CD8-positive, alpha-beta memory T cell (primary cell): ENCODE measurements at regions not wholly inside any gene's neighbourhood (a gene's known extent, or its start where the extent isn't known, plus 50 kb on each side); places are given as distances from the start of the nearest gene placed in this dataset.

Source experiments
- CTCF ChIA-PET: fragments of 350-600 bp; sonication (Branson Sonifier 250); formaldehyde crosslinking; loops from one replicate; lab custom pipeline; 2021; ENCODE audit warnings: antibody characterized with exemption; lab: Charles Lee
- POLR2A ChIA-PET: fragments of 350-600 bp; sonication (Branson Sonifier 250); formaldehyde crosslinking; loops from one replicate; lab custom pipeline; 2021; ENCODE audit warnings: antibody characterized with exemption; lab: Charles Lee
- DNase-seq, 5 donors: peaks; one replicate each; pipeline versions ENCODE4 v3.0.0 to v3.0.0-alpha.2; 2020 to 2022; ENCODE audit warnings: mixed read lengths in 1 of 5
- H3K27ac ChIP-seq: one replicate; pipeline ENCODE4 v1.7.0; 2013; ENCODE audit warnings: low read depth, mild to moderate bottlenecking, low read length, moderate library complexity
- H3K27me3 ChIP-seq: 2 replicates; pipeline ENCODE4 v1.7.0; 2013; ENCODE audit warnings: low read length, mild to moderate bottlenecking; ENCODE audit not compliant: insufficient read depth, poor library complexity, severe bottlenecking
- H3K36me3 ChIP-seq: 2 replicates; pipeline ENCODE4 v1.7.0; 2013; ENCODE audit warnings: mild to moderate bottlenecking, low read length, moderate library complexity; ENCODE audit not compliant: insufficient read depth
- H3K4me1 ChIP-seq: 2 replicates; pipeline ENCODE4 v1.7.0; 2013; ENCODE audit warnings: mild to moderate bottlenecking, low read length, moderate library complexity; ENCODE audit not compliant: insufficient read depth
- H3K4me3 ChIP-seq: 2 replicates; pipeline ENCODE4 v1.7.0; 2013; ENCODE audit warnings: mild to moderate bottlenecking, low read length
- H3K9me3 ChIP-seq: 2 replicates; pipeline ENCODE4 v1.7.0; 2013; ENCODE audit warnings: mild to moderate bottlenecking, low read length
- H3K27ac Mint-ChIP-seq, 8 donors: one replicate each; pipeline ENCODE4 v1.8.0; 2020 to 2021; ENCODE audit warnings: mixed read lengths in 8 of 8, mild to moderate bottlenecking in 6 of 8, inconsistent platforms in 3 of 8, moderate library complexity in 3 of 8
- H3K27me3 Mint-ChIP-seq, 2 donors: one replicate each; pipeline ENCODE4 v1.8.0; 2020 to 2021; ENCODE audit warnings: mixed read lengths in 2 of 2, mild to moderate bottlenecking in 1 of 2, moderate library complexity in 1 of 2
- H3K36me3 Mint-ChIP-seq, 3 donors: one replicate each; pipeline ENCODE4 v1.8.0; 2020 to 2021; ENCODE audit warnings: mixed read lengths in 3 of 3, inconsistent platforms in 1 of 3, mild to moderate bottlenecking in 1 of 3
- H3K4me1 Mint-ChIP-seq, 3 donors: one replicate each; pipeline ENCODE4 v1.8.0; 2020 to 2021; ENCODE audit warnings: mixed read lengths in 3 of 3, inconsistent platforms in 1 of 3, mild to moderate bottlenecking in 1 of 3
- H3K4me3 Mint-ChIP-seq, 7 donors: one replicate each; pipeline ENCODE4 v1.8.0; 2020 to 2021; ENCODE audit warnings: mixed read lengths in 7 of 7, mild to moderate bottlenecking in 6 of 7, moderate library complexity in 4 of 7, inconsistent platforms in 2 of 7
- H3K9me3 Mint-ChIP-seq, 5 donors: one replicate each; pipeline ENCODE4 v1.8.0; 2020 to 2022; ENCODE audit warnings: mixed read lengths in 5 of 5, mild to moderate bottlenecking in 3 of 5, moderate library complexity in 2 of 5, inconsistent platforms in 1 of 5

GRCh38 chr3:16081661-16082060, 92.8 kb upstream of the GALNT15 start:
- Mint-ChIP-seq H3K36me3 (peaks cover 0 to 7% (median 2%) of the 10 kb centered on the region in 3 donors), H3K27ac (no peak overlapping the region), H3K4me3 (no peak overlapping the region), H3K27me3 (peaks cover 17 to 19% of the 10 kb centered on the region in 2 donors), H3K9me3 (peaks cover 11 to 29% (median 20%) of the 10 kb centered on the region in 5 donors), H3K4me1 (no peaks in the 10 kb centered on the region)
- no peak for DNase-seq
- ChIA-PET POLR2A (no interaction called here), CTCF (no interaction called here)
- no peaks in the 10 kb centered on the region for H3K36me3 ChIP-seq
- H3K27me3 ChIP-seq: no peaks in the 10 kb centered on the region
- H3K27ac ChIP-seq: no peak overlapping the region
- no peaks in the 10 kb centered on the region for H3K4me1 ChIP-seq
- H3K4me3 ChIP-seq: no peak overlapping the region
- no peaks in the 10 kb centered on the region for H3K9me3 ChIP-seq

GRCh38 chr3:16084887-16085286, 89.6 kb upstream of the GALNT15 start:
- no peaks in the 10 kb centered on the region for H3K36me3 ChIP-seq
- no peak for DNase-seq
- H3K4me3 ChIP-seq: no peak overlapping the region
- Mint-ChIP-seq H3K4me1 (no peaks in the 10 kb centered on the region), H3K27me3 (peaks cover 13 to 16% of the 10 kb centered on the region in 2 donors), H3K36me3 (peaks cover 0 to 7% (median 0%) of the 10 kb centered on the region in 3 donors), H3K27ac (no peak overlapping the region), H3K9me3 (peaks cover 11 to 25% (median 20%) of the 10 kb centered on the region in 5 donors), H3K4me3 (no peak overlapping the region)
- no peak overlapping the region for H3K27ac ChIP-seq
- H3K27me3 ChIP-seq: no peaks in the 10 kb centered on the region
- H3K9me3 ChIP-seq: no peaks in the 10 kb centered on the region
- ChIA-PET POLR2A (no interaction called here), CTCF (no interaction called here)
- no peaks in the 10 kb centered on the region for H3K4me1 ChIP-seq

- CTCF ChIA-PET: no interaction called here
- H3K4me3 ChIP-seq: no peak overlapping the region
- H3K27ac ChIP-seq: no peak overlapping the region
- Mint-ChIP-seq H3K9me3 (peaks cover 10 to 25% (median 19%) of the 10 kb centered on the region in 5 donors), H3K4me3 (no peak overlapping the region), H3K27me3 (peaks cover 13 to 15% of the 10 kb centered on the region in 2 donors), H3K36me3 (peaks cover 0 to 7% (median 0%) of the 10 kb centered on the region in 3 donors), H3K4me1 (no peaks in the 10 kb centered on the region), H3K27ac (no peak overlapping the region)
- no peak for DNase-seq
- POLR2A ChIA-PET: no interaction called here
- no peaks in the 10 kb centered on the region for H3K36me3 ChIP-seq
- H3K27me3 ChIP-seq: no peaks in the 10 kb centered on the region
- H3K4me1 ChIP-seq: no peaks in the 10 kb centered on the region
- H3K9me3 ChIP-seq: no peaks in the 10 kb centered on the region
Observed at GRCh38 chr3:16085410-16085809, 89.1 kb upstream of the GALNT15 start.

- peaks cover 0 to 7% (median 0%) of the 10 kb centered on the region in 3 donors for H3K36me3 Mint-ChIP-seq
- H3K4me1 Mint-ChIP-seq: no peaks in the 10 kb centered on the region
- DNase-seq: no peak
- ChIA-PET POLR2A (no interaction called here), CTCF (no interaction called here)
- no peak overlapping the region for H3K27ac Mint-ChIP-seq
- H3K4me3 ChIP-seq: no peak overlapping the region
- H3K9me3 ChIP-seq: no peaks in the 10 kb centered on the region
- no peak overlapping the region for H3K4me3 Mint-ChIP-seq
- H3K4me1 ChIP-seq: no peaks in the 10 kb centered on the region
- peaks cover 7 to 20% (median 15%) of the 10 kb centered on the region in 5 donors for H3K9me3 Mint-ChIP-seq
- no peak overlapping the region for H3K27ac ChIP-seq
- no peaks in the 10 kb centered on the region for H3K36me3 ChIP-seq
- no peaks in the 10 kb centered on the region for H3K27me3 ChIP-seq
- H3K27me3 Mint-ChIP-seq: peaks cover 6 to 11% of the 10 kb centered on the region in 2 donors
Observed at GRCh38 chr3:16085884-16086608, 88.4 kb upstream of the GALNT15 start.

DNA sequence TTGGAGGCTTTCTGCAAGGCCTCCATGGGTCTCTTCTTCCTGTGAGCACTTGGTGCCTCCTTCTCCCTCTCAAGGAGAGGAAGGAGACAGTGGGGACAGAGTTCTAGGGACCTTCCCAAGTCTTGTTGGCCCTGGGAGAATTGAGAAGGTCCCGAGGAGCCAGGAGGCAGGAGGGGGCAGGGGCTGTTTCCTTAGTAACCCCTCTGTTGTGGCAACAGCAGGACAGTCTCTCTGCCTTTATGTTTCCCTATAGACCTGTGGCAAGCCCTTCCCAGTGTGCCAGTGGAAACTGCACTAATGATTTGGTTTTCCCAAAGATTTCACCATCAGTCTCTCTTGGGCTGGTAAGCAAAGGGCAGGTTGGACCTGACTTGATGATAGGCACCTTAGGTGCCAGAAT, 87.8 kb upstream of the GALNT15 start:
- Mint-ChIP-seq H3K36me3 (peaks cover 0 to 7% (median 0%) of the 10 kb centered on the region in 3 donors), H3K4me1 (no peaks in the 10 kb centered on the region), H3K27ac (no peak overlapping the region), H3K27me3 (peaks cover 4 to 10% of the 10 kb centered on the region in 2 donors), H3K9me3 (peaks cover 6 to 16% (median 11%) of the 10 kb centered on the region in 5 donors), H3K4me3 (no peak overlapping the region)
- no peaks in the 10 kb centered on the region for H3K4me1 ChIP-seq
- ChIA-PET CTCF (interaction anchor here (1.1 kb wide), 1 partner anchor 54 kb away, joined by 3 read pairs; no protein-coding TSS in a partner anchor), POLR2A (no interaction called here)
- no peak for DNase-seq
- H3K36me3 ChIP-seq: no peaks in the 10 kb centered on the region
- H3K4me3 ChIP-seq: no peak overlapping the region
- H3K9me3 ChIP-seq: no peaks in the 10 kb centered on the region
- no peaks in the 10 kb centered on the region for H3K27me3 ChIP-seq
- H3K27ac ChIP-seq: no peak overlapping the region

DNA sequence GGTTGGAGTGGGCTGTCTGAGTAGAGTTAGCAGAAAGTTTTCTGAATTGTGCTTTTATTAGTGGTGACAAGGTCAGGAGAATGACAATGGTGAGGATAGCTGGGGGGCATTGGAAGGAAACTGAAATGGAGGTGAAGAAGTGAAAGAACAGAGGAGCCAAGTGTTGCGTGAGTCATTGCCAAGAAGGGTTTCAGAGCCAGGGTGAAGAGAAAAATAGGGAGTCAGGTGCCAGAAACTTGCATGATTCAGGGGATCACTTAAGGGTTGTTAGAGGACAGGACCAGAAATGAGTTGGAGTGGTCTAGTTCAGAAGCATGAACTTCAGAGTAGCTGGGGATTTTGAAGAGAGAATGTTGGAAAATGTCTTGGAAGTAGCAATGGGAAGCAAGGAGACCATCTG, 86.0 kb upstream of the GALNT15 start:
- peaks cover 4 to 9% of the 10 kb centered on the region in 2 donors for H3K27me3 Mint-ChIP-seq
- H3K27me3 ChIP-seq: no peaks in the 10 kb centered on the region
- H3K27ac Mint-ChIP-seq: no peak overlapping the region
- no peak overlapping the region for H3K27ac ChIP-seq
- POLR2A ChIA-PET: no interaction called here
- H3K4me3 Mint-ChIP-seq: no peak overlapping the region
- no peaks in the 10 kb centered on the region for H3K9me3 ChIP-seq
- H3K36me3 Mint-ChIP-seq: no peaks in the 10 kb centered on the region
- no peaks in the 10 kb centered on the region for H3K4me1 Mint-ChIP-seq
- CTCF ChIA-PET: no interaction called here
- DNase-seq: no peak
- no peaks in the 10 kb centered on the region for H3K36me3 ChIP-seq
- H3K4me3 ChIP-seq: no peak overlapping the region
- peaks cover 0 to 5% (median 2%) of the 10 kb centered on the region in 5 donors for H3K9me3 Mint-ChIP-seq
- no peaks in the 10 kb centered on the region for H3K4me1 ChIP-seq

DNA sequence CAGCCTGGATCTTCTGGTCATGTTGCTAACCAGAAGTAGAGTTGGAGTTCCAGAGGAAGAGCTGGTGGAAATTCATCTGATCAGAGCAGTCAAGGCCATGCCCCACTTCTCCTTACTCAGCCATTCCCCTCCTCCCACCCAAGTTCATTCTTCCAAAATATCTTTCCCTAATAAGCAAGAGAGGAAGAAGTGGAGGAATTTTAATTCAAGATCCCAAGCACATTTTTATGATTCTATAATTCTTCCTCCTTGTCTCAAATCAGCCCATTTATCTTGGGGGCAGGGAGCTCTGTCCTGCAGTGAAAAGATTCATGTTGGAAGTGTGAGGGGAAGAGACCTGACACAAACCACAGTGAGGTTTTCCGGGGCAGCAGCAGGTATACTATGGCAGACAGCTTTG, 85.0 kb upstream of the GALNT15 start:
- no peaks in the 10 kb centered on the region for H3K4me1 ChIP-seq
- Mint-ChIP-seq H3K4me3 (no peak overlapping the region), H3K27ac (no peak overlapping the region), H3K9me3 (peaks cover 0 to 4% (median 2%) of the 10 kb centered on the region in 5 donors), H3K4me1 (no peaks in the 10 kb centered on the region), H3K36me3 (no peaks in the 10 kb centered on the region), H3K27me3 (peaks cover 6 to 12% of the 10 kb centered on the region in 2 donors)
- no peak overlapping the region for H3K27ac ChIP-seq
- ChIA-PET CTCF (no interaction called here), POLR2A (no interaction called here)
- H3K27me3 ChIP-seq: no peaks in the 10 kb centered on the region
- H3K36me3 ChIP-seq: no peaks in the 10 kb centered on the region
- H3K4me3 ChIP-seq: no peak overlapping the region
- DNase-seq: no peak
- H3K9me3 ChIP-seq: no peaks in the 10 kb centered on the region

- ChIA-PET CTCF (no interaction called here), POLR2A (no interaction called here)
- H3K4me3 Mint-ChIP-seq: no peak overlapping the region
- no peaks in the 10 kb centered on the region for H3K36me3 Mint-ChIP-seq
- H3K4me1 ChIP-seq: no peaks in the 10 kb centered on the region
- H3K9me3 ChIP-seq: no peaks in the 10 kb centered on the region
- H3K4me1 Mint-ChIP-seq: no peaks in the 10 kb centered on the region
- H3K9me3 Mint-ChIP-seq: peaks cover 0 to 2% (median 0%) of the 10 kb centered on the region in 5 donors
- no peak overlapping the region for H3K4me3 ChIP-seq
- H3K27ac ChIP-seq: no peak overlapping the region
- no peak for DNase-seq
- H3K27me3 Mint-ChIP-seq: peaks cover 9 to 13% of the 10 kb centered on the region in 2 donors
- no peaks in the 10 kb centered on the region for H3K36me3 ChIP-seq
- H3K27ac Mint-ChIP-seq: no peak overlapping the region
- no peaks in the 10 kb centered on the region for H3K27me3 ChIP-seq
Observed at GRCh38 chr3:16090024-16090423, 84.5 kb upstream of the GALNT15 start.
